ENCODE measurements at regions not wholly inside any gene's neighbourhood (a gene's known extent, or its start where the extent isn't known, plus 50 kb on each side); places are given as distances from the start of the nearest gene placed in this dataset.

DNA sequence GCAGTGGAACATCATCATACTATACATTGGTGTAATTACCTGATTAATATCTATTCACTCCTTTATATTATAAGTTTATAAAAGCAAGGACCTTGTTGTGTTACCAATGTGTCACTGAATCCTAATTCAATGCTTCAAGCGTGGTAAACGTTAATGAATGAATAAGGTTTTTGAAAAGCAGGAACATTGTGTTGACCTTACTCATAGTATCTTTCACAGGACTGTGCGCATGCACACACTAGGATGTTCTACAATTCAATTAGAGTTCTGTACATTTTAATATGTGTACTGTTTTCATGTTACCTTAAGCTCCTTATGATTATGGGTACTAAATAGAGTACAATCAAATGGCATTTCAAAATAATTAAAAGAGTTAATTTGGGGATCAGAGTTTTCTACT lies 578.5 kb downstream of the BMP2 start:
- H3K36me3 ChIP-seq (ENCODE audit: insufficient read depth, low read length), result no peaks in the 10 kb centered on the region
- no peak overlapping the region for H3K27ac ChIP-seq (ENCODE audit: low read depth, low read length)
- H3K4me3 ChIP-seq (ENCODE audit: low read length), result no peak overlapping the region
- WGBS, result 96% methylated on average over 2 of the region's 3 CpGs
- no peaks in the 10 kb centered on the region for H3K9me3 ChIP-seq (ENCODE audit: insufficient read depth, low read depth, low read length)
- H3K9ac ChIP-seq (ENCODE audit: low read depth, low read length), result no peak overlapping the region
- no peaks in the 10 kb centered on the region for H3K27me3 ChIP-seq (ENCODE audit: insufficient read depth, low read length)
- no peaks in the 10 kb centered on the region for H3K4me1 ChIP-seq (ENCODE audit: insufficient read depth, low read length)

- H3K27me3 ChIP-seq (ENCODE audit: insufficient read depth, low read length), result no peaks in the 10 kb centered on the region
- no peak overlapping the region for H3K4me3 ChIP-seq (ENCODE audit: low read length)
- no peak overlapping the region for H3K27ac ChIP-seq (ENCODE audit: low read depth, low read length)
- no peaks in the 10 kb centered on the region for H3K4me1 ChIP-seq (ENCODE audit: insufficient read depth, low read length)
- H3K36me3 ChIP-seq (ENCODE audit: insufficient read depth, low read length), result no peaks in the 10 kb centered on the region
- no peak overlapping the region for H3K9ac ChIP-seq (ENCODE audit: low read depth, low read length)
- no peaks in the 10 kb centered on the region for H3K9me3 ChIP-seq (ENCODE audit: insufficient read depth, low read depth, low read length)
- WGBS, result 100% methylated on average over 1 of the region's 1 CpG
Observed at GRCh38 chr20:7346562-7346961, 579.1 kb downstream of the BMP2 start.

DNA sequence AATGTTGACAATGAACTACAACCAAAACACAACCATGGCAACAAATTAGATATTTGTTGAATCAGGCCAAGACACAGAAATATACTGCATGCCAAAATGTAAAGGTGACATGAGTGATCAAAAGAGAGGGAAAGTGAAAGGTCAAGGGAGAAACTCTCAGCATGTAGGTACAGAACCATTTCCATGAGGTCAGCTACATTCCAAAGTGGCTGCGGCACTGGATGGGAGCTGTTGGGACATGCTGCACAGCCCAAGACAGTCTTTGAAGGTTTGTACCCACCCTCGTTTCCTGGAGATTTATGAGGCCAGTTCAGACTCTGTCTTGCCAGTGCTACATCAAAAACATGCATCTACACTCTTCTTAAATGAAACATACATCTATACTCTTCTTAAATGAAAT lies 579.9 kb downstream of the BMP2 start:
- Histone ChIP-seq H3K36me3 (ENCODE audit: insufficient read depth, low read length) (no peaks in the 10 kb centered on the region), H3K9me3 (ENCODE audit: insufficient read depth, low read depth, low read length) (no peaks in the 10 kb centered on the region), H3K4me1 (ENCODE audit: insufficient read depth, low read length) (no peaks in the 10 kb centered on the region), H3K9ac (ENCODE audit: low read depth, low read length) (no peak overlapping the region), H3K4me3 (ENCODE audit: low read length) (no peak overlapping the region), H3K27me3 (ENCODE audit: insufficient read depth, low read length) (no peaks in the 10 kb centered on the region), H3K27ac (ENCODE audit: low read depth, low read length) (no peak overlapping the region)
- WGBS, result 94% methylated on average over 2 of the region's 2 CpGs

- no peak overlapping the region for H3K4me3 ChIP-seq (ENCODE audit: low read length)
- H3K27ac ChIP-seq (ENCODE audit: low read depth, low read length), result no peak overlapping the region
- WGBS, result 96% methylated on average over 1 of the region's 1 CpG
- H3K9ac ChIP-seq (ENCODE audit: low read depth, low read length), result no peak overlapping the region
- no peaks in the 10 kb centered on the region for H3K4me1 ChIP-seq (ENCODE audit: insufficient read depth, low read length)
- no peaks in the 10 kb centered on the region for H3K27me3 ChIP-seq (ENCODE audit: insufficient read depth, low read length)
- H3K36me3 ChIP-seq (ENCODE audit: insufficient read depth, low read length), result no peaks in the 10 kb centered on the region
- H3K9me3 ChIP-seq (ENCODE audit: insufficient read depth, low read depth, low read length), result no peaks in the 10 kb centered on the region
Observed at GRCh38 chr20:7348253-7348652, 580.8 kb downstream of the BMP2 start.

DNA sequence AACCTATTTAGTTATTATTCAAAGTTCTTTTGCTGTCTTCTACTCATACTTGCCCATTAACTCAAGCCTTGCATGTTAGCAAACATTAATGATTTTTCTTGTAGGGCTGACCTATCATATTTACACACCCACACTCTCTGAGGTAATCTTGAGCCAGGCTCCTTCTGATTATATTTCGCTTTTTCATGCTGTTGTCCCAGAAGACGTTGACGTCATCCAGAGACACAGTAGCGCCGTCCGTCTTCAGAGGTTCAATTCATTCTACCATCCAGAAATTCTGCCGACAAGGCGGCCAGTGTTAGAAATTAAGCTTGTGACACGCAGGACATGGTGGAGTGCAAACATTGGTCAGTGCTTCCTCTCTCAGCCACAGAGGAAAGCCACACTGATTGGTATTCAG lies 584.7 kb downstream of the BMP2 start:
- 95% methylated on average over 9 of the region's 9 CpGs for WGBS
- no peaks in the 10 kb centered on the region for H3K27me3 ChIP-seq (ENCODE audit: insufficient read depth, low read length)

DNA sequence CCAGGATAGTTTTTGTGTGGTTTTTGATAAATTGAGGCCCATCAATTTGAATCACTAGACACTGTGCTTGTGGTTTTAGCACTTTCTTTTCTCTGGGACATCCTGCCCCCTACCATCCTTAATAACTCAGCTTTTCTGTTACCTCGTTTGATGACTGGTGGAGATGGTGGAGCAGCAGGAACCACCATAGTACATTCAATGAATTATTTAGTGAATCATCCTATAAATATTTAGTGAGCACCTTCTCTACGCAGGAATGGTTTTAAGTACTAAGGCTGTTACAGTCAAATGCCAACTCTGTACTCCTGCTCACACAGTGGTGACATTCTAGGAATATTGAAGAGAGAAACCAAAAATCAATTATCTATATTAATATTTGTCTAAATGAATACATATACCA lies 585.2 kb downstream of the HAO1 start:
- Histone ChIP-seq H3K9ac (ENCODE audit: low read depth, low read length) (no peak overlapping the region), H3K4me3 (ENCODE audit: low read length) (no peak overlapping the region), H3K27me3 (ENCODE audit: insufficient read depth, low read length) (no peaks in the 10 kb centered on the region), H3K4me1 (ENCODE audit: insufficient read depth, low read length) (no peaks in the 10 kb centered on the region), H3K36me3 (ENCODE audit: insufficient read depth, low read length) (no peaks in the 10 kb centered on the region), H3K27ac (ENCODE audit: low read depth, low read length) (no peak overlapping the region), H3K9me3 (ENCODE audit: insufficient read depth, low read depth, low read length) (no peaks in the 10 kb centered on the region)
- no CpG with 5 or more reads among the region's 2 CpGs for WGBS

More for the DNA sequence above, 584.7 kb downstream of the BMP2 start:
- Histone ChIP-seq H3K9ac (ENCODE audit: low read depth, low read length) (no peak overlapping the region), H3K4me3 (ENCODE audit: low read length) (no peak overlapping the region), H3K36me3 (ENCODE audit: insufficient read depth, low read length) (no peaks in the 10 kb centered on the region), H3K9me3 (ENCODE audit: insufficient read depth, low read depth, low read length) (no peaks in the 10 kb centered on the region), H3K4me1 (ENCODE audit: insufficient read depth, low read length) (no peaks in the 10 kb centered on the region), H3K27ac (ENCODE audit: low read depth, low read length) (no peak overlapping the region)

DNA sequence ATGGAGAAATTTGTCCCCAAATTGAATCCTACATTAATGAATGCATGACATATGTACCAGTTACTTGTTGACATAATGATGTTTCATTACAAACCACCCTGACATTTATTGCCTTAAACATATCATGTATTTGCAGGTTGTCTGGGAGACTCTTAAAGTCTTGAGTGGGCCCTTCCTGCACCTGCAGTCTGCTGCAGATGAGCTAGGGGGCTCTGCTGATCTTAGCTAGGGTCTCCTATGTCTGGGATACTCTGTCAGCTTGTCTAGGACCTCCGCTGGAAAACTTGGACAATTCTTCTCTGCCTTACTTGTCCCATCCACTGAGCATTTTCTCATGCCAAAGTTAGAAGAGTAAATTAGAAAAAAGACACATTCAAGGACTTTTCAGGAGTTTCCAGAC lies 581.6 kb downstream of the HAO1 start:
- Histone ChIP-seq H3K36me3 (ENCODE audit: insufficient read depth, low read length) (no peaks in the 10 kb centered on the region), H3K4me3 (ENCODE audit: low read length) (no peak overlapping the region), H3K27ac (ENCODE audit: low read depth, low read length) (no peak overlapping the region), H3K9me3 (ENCODE audit: insufficient read depth, low read depth, low read length) (no peaks in the 10 kb centered on the region), H3K27me3 (ENCODE audit: insufficient read depth, low read length) (no peaks in the 10 kb centered on the region), H3K9ac (ENCODE audit: low read depth, low read length) (no peak overlapping the region), H3K4me1 (ENCODE audit: insufficient read depth, low read length) (peaks cover 3% of the 10 kb centered on the region; the same call in 1 of the 2 replicates)
- 77% methylated on average over 1 of the region's 1 CpG for WGBS

GRCh38 chr20:7359739-7360138 lies 580.5 kb downstream of the HAO1 start:
- Histone ChIP-seq H3K36me3 (ENCODE audit: insufficient read depth, low read length) (no peaks in the 10 kb centered on the region), H3K27me3 (ENCODE audit: insufficient read depth, low read length) (no peaks in the 10 kb centered on the region), H3K4me3 (ENCODE audit: low read length) (no peak overlapping the region), H3K4me1 (ENCODE audit: insufficient read depth, low read length) (peaks cover 3% of the 10 kb centered on the region; the same call in 1 of the 2 replicates), H3K27ac (ENCODE audit: low read depth, low read length) (no peak overlapping the region), H3K9me3 (ENCODE audit: insufficient read depth, low read depth, low read length) (no peaks in the 10 kb centered on the region), H3K9ac (ENCODE audit: low read depth, low read length) (no peak overlapping the region)
- WGBS, result 100% methylated on average over 2 of the region's 3 CpGs

DNA sequence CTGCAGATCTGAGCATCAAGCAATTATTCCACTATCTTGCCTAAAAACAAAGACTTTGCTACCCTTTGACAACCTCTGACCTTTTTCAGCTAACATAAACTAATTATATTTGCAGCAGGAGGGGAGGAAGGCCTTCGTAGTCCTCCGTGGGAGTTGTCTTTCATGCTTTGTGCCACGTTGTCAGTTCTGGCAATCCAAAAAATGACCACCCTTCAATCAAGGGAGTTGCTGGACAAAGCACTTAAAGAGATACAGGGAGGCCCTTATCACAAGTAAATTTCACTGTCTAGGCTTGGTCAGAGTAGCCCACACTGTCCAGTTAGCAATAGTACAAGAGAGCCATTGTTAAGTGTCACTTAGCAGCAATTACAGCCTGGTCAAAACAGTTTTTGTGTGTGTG lies 578.9 kb downstream of the HAO1 start:
- Histone ChIP-seq H3K9me3 (ENCODE audit: insufficient read depth, low read depth, low read length) (no peaks in the 10 kb centered on the region), H3K4me3 (ENCODE audit: low read length) (no peak overlapping the region), H3K4me1 (ENCODE audit: insufficient read depth, low read length) (peaks cover 3% of the 10 kb centered on the region; the same call in 1 of the 2 replicates), H3K27me3 (ENCODE audit: insufficient read depth, low read length) (no peaks in the 10 kb centered on the region), H3K9ac (ENCODE audit: low read depth, low read length) (no peak overlapping the region), H3K27ac (ENCODE audit: low read depth, low read length) (no peak overlapping the region), H3K36me3 (ENCODE audit: insufficient read depth, low read length) (no peaks in the 10 kb centered on the region)
- WGBS, result 78% methylated on average over 3 of the region's 3 CpGs

DNA sequence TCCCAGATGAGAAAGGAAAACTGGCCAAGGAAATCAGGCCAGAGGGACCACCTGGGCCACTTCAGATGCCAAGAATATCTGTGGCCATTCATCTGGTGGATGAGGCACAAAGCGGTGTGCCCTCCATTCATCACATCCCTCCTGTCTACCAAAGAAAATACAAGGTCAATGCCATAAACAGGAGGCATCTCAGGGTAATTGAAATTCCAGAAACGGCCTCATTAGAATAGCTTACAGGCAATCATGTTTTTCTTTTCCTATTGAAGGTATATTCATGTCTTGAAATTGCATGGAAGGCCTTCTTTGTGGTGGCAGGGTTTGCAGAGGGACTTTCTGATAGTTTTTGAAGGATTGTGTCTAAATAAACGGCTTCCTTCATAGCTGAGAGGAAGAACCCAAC lies 578.3 kb downstream of the HAO1 start:
- H3K36me3 ChIP-seq (ENCODE audit: insufficient read depth, low read length), result no peaks in the 10 kb centered on the region
- H3K4me3 ChIP-seq (ENCODE audit: low read length), result no peak overlapping the region
- H3K9ac ChIP-seq (ENCODE audit: low read depth, low read length), result no peak overlapping the region
- no peak overlapping the region for H3K27ac ChIP-seq (ENCODE audit: low read depth, low read length)
- 90% methylated on average over 3 of the region's 3 CpGs for WGBS
- peaks cover 3% of the 10 kb centered on the region; the same call in 1 of the 2 replicates for H3K4me1 ChIP-seq (ENCODE audit: insufficient read depth, low read length)
- no peaks in the 10 kb centered on the region for H3K9me3 ChIP-seq (ENCODE audit: insufficient read depth, low read depth, low read length)
- no peaks in the 10 kb centered on the region for H3K27me3 ChIP-seq (ENCODE audit: insufficient read depth, low read length)

GRCh38 chr20:7362601-7363000 lies 577.7 kb downstream of the HAO1 start:
- Histone ChIP-seq H3K4me1 (ENCODE audit: insufficient read depth, low read length) (peaks cover 3% of the 10 kb centered on the region; the same call in 1 of the 2 replicates), H3K9ac (ENCODE audit: low read depth, low read length) (no peak overlapping the region), H3K27ac (ENCODE audit: low read depth, low read length) (no peak overlapping the region), H3K36me3 (ENCODE audit: insufficient read depth, low read length) (no peaks in the 10 kb centered on the region), H3K9me3 (ENCODE audit: insufficient read depth, low read depth, low read length) (no peaks in the 10 kb centered on the region), H3K4me3 (ENCODE audit: low read length) (no peak overlapping the region), H3K27me3 (ENCODE audit: insufficient read depth, low read length) (no peaks in the 10 kb centered on the region)
- 88% methylated on average over 2 of the region's 2 CpGs for WGBS

DNA sequence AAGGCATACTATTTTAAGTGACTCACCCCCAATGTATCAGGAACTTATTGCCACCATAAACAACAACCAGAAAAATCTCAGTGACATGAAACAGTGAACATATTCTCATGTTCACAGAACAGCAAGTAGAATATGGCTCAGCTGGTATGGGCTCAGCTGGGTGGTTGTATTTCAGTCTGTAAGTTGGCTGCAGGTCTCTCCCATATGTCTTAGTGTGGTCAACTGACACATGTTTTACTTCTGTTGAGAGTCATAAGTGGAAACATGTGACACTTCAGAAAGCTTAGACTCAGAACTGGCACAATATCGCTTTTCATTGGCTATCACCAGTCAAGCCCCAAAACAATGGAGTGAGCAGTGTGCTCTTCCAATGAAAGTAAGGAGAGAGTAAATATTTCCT lies 574.1 kb downstream of the HAO1 start:
- no peak overlapping the region for H3K27ac ChIP-seq (ENCODE audit: low read depth, low read length)
- 100% methylated on average over 1 of the region's 1 CpG for WGBS

More for the DNA sequence above, 574.1 kb downstream of the HAO1 start:
- Histone ChIP-seq H3K4me3 (ENCODE audit: low read length) (no peak overlapping the region), H3K9ac (ENCODE audit: low read depth, low read length) (no peak overlapping the region), H3K4me1 (ENCODE audit: insufficient read depth, low read length) (peaks cover 3% of the 10 kb centered on the region; the same call in 1 of the 2 replicates), H3K9me3 (ENCODE audit: insufficient read depth, low read depth, low read length) (no peaks in the 10 kb centered on the region), H3K27me3 (ENCODE audit: insufficient read depth, low read length) (no peaks in the 10 kb centered on the region), H3K36me3 (ENCODE audit: insufficient read depth, low read length) (no peaks in the 10 kb centered on the region)

All from HUES64 (cell line).